Rectal smooth muscle tissue (tissue), 1 donor: ENCODE measurements at regions not wholly inside any gene's neighbourhood (a gene's known extent, or its start where the extent isn't known, plus 50 kb on each side); places are given as distances from the start of the nearest gene placed in this dataset.
A peak's percentile ranks its signal among the peaks of the same experiment; 100 is the strongest.
"Not testable (repeated sequence)": the region's sequence is repeated elsewhere in the genome, so short reads cannot be mapped to it uniquely, and the experiment has no call there.

ENCODE experiments used
- H3K27ac ChIP-seq: one replicate; pipeline ENCODE4 v1.7.0; 2013; ENCODE audit warnings: low read depth, low read length, inconsistent platforms
- H3K27me3 ChIP-seq: one replicate; pipeline ENCODE4 v1.7.0; 2013; ENCODE audit warnings: low read length; ENCODE audit not compliant: control insufficient read depth, insufficient read depth
- H3K36me3 ChIP-seq: one replicate; pipeline ENCODE4 v1.7.0; 2013; ENCODE audit warnings: low read length; ENCODE audit not compliant: control insufficient read depth, insufficient read depth
- H3K4me1 ChIP-seq: one replicate; pipeline ENCODE4 v1.7.0; 2013; ENCODE audit warnings: low read length; ENCODE audit not compliant: control insufficient read depth, insufficient read depth
- H3K4me3 ChIP-seq: one replicate; pipeline ENCODE4 v1.7.0; 2013; ENCODE audit warnings: low read length
- H3K9ac ChIP-seq: one replicate; pipeline ENCODE4 v1.7.0; 2013; ENCODE audit warnings: low read length

- no peaks in the 10 kb centered on the region for H3K27me3 ChIP-seq
- H3K36me3 ChIP-seq, result no peaks in the 10 kb centered on the region
- no peak overlapping the region for H3K9ac ChIP-seq
Observed at GRCh38 chr4:128686032-128686465, 123.5 kb upstream of the JADE1 start.

GRCh38 chr4:128684016-128684415, 125.5 kb upstream of the JADE1 start:
- Histone ChIP-seq H3K27me3 (no peaks in the 10 kb centered on the region), H3K9ac (no peak overlapping the region), H3K36me3 (no peaks in the 10 kb centered on the region), H3K4me3 (no peak overlapping the region), H3K27ac (no peak overlapping the region), H3K4me1 (no peaks in the 10 kb centered on the region)

More at GRCh38 chr4:128686032-128686465, 123.5 kb upstream of the JADE1 start:
- no peaks in the 10 kb centered on the region for H3K4me1 ChIP-seq
- no peak overlapping the region for H3K27ac ChIP-seq
- no peak overlapping the region for H3K4me3 ChIP-seq

GRCh38 chr4:128682942-128683666, 126.4 kb upstream of the JADE1 start:
- Histone ChIP-seq H3K27ac (no peak overlapping the region), H3K4me1 (no peaks in the 10 kb centered on the region), H3K27me3 (no peaks in the 10 kb centered on the region), H3K36me3 (no peaks in the 10 kb centered on the region), H3K4me3 (no peak overlapping the region), H3K9ac (no peak overlapping the region)

GRCh38 chr4:128676095-128676494, 133.4 kb upstream of the JADE1 start:
- H3K36me3 ChIP-seq, result no peaks in the 10 kb centered on the region
- no peak overlapping the region for H3K27ac ChIP-seq
- H3K4me1 ChIP-seq, result no peaks in the 10 kb centered on the region
- H3K4me3 ChIP-seq, result no peak overlapping the region
- no peak overlapping the region for H3K9ac ChIP-seq
- no peaks in the 10 kb centered on the region for H3K27me3 ChIP-seq

GRCh38 chr4:128675083-128675482, 134.4 kb upstream of the JADE1 start:
- no peak overlapping the region for H3K4me3 ChIP-seq
- H3K27me3 ChIP-seq, result no peaks in the 10 kb centered on the region
- H3K9ac ChIP-seq, result no peak overlapping the region
- H3K4me1 ChIP-seq, result no peaks in the 10 kb centered on the region
- H3K27ac ChIP-seq, result no peak overlapping the region
- H3K36me3 ChIP-seq, result no peaks in the 10 kb centered on the region

GRCh38 chr4:128673159-128673558, 136.3 kb upstream of the JADE1 start:
- H3K4me1 ChIP-seq, H3K4me3 ChIP-seq, H3K27me3 ChIP-seq, H3K9ac ChIP-seq, H3K36me3 ChIP-seq, H3K27ac ChIP-seq: not testable (repeated sequence)

GRCh38 chr4:128672596-128672995, 136.9 kb upstream of the JADE1 start:
- H3K4me3 ChIP-seq, H3K4me1 ChIP-seq, H3K27me3 ChIP-seq, H3K9ac ChIP-seq, H3K36me3 ChIP-seq, H3K27ac ChIP-seq: not testable (repeated sequence)

GRCh38 chr4:128670513-128670912, 139.0 kb upstream of the JADE1 start:
- no peak overlapping the region for H3K9ac ChIP-seq
- H3K36me3 ChIP-seq, result no peaks in the 10 kb centered on the region
- H3K27me3 ChIP-seq, result no peaks in the 10 kb centered on the region
- no peak overlapping the region for H3K27ac ChIP-seq
- no peak overlapping the region for H3K4me3 ChIP-seq
- no peaks in the 10 kb centered on the region for H3K4me1 ChIP-seq

GRCh38 chr4:128668566-128668965, 140.9 kb upstream of the JADE1 start:
- Histone ChIP-seq H3K27ac (no peak overlapping the region), H3K4me1 (no peaks in the 10 kb centered on the region), H3K36me3 (no peaks in the 10 kb centered on the region), H3K9ac (no peak overlapping the region), H3K4me3 (no peak overlapping the region), H3K27me3 (no peaks in the 10 kb centered on the region)

GRCh38 chr4:128665514-128665913, 144.0 kb upstream of the JADE1 start:
- Histone ChIP-seq H3K36me3 (no peaks in the 10 kb centered on the region), H3K27me3 (no peaks in the 10 kb centered on the region), H3K4me3 (no peak overlapping the region), H3K4me1 (peaks cover 10% of the 10 kb centered on the region), H3K27ac (no peak overlapping the region), H3K9ac (no peak overlapping the region)

GRCh38 chr4:128663325-128663724, 146.2 kb upstream of the JADE1 start:
- peaks cover 23% of the 10 kb centered on the region for H3K4me1 ChIP-seq
- no peak overlapping the region for H3K9ac ChIP-seq
- H3K4me3 ChIP-seq, result no peak overlapping the region
- H3K27ac ChIP-seq, result no peak overlapping the region
- no peaks in the 10 kb centered on the region for H3K27me3 ChIP-seq
- H3K36me3 ChIP-seq, result no peaks in the 10 kb centered on the region

- H3K9ac ChIP-seq, result no peak overlapping the region
- H3K4me1 ChIP-seq, result peaks cover 30% of the 10 kb centered on the region
- no peak overlapping the region for H3K4me3 ChIP-seq
- peak overlapping the region; percentile 84 for H3K27ac ChIP-seq
- H3K27me3 ChIP-seq, result no peaks in the 10 kb centered on the region
- no peaks in the 10 kb centered on the region for H3K36me3 ChIP-seq
Observed at GRCh38 chr4:128661479-128661878, 148.0 kb upstream of the JADE1 start.
